Fibroblast of mammary gland (primary cell): ENCODE measurements at regions not wholly inside any gene's neighbourhood (a gene's known extent, or its start where the extent isn't known, plus 50 kb on each side); places are given as distances from the start of the nearest gene placed in this dataset.

ENCODE experiments used
- DNase-seq: peaks from one replicate; pipeline ENCODE4 v3.0.0-alpha.2; 2010; ENCODE audit warnings: low read depth
- H3K4me3 ChIP-seq: 2 replicates; pipeline ENCODE4 v1.5.1; 2011; ENCODE audit warnings: low read depth, mild to moderate bottlenecking, low read length, moderate library complexity; ENCODE audit not compliant: control insufficient read depth
- TF ChIP-seq, protein P1 (sequence below): conservative IDR thresholded peaks from 2 replicates; pipeline ENCODE4 v1.5.1; 2011; ENCODE audit warnings: low read depth, low read length, inconsistent platforms; ENCODE audit not compliant: control insufficient read depth, insufficient read depth

DNA sequence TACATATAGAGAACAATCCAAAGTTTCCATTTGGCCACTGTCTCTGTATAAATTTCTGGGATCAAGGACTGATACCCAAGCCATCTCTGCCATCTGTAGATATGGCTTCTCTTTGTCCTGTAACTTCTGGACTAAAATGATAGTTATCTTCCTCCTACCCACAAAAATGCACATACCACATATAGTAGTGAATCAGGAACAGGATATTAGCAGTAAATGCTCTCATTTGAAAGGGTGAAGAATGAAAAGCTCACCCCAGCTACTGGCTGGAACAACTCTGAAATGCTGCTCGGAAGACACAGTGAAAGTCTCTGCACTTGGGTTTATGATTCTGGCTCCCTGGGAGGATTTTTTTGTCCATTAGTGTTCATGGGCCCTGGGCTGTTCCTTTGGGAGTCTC, 856.4 kb upstream of the LRRC4C start:
- TF ChIP-seq, protein P1, sequence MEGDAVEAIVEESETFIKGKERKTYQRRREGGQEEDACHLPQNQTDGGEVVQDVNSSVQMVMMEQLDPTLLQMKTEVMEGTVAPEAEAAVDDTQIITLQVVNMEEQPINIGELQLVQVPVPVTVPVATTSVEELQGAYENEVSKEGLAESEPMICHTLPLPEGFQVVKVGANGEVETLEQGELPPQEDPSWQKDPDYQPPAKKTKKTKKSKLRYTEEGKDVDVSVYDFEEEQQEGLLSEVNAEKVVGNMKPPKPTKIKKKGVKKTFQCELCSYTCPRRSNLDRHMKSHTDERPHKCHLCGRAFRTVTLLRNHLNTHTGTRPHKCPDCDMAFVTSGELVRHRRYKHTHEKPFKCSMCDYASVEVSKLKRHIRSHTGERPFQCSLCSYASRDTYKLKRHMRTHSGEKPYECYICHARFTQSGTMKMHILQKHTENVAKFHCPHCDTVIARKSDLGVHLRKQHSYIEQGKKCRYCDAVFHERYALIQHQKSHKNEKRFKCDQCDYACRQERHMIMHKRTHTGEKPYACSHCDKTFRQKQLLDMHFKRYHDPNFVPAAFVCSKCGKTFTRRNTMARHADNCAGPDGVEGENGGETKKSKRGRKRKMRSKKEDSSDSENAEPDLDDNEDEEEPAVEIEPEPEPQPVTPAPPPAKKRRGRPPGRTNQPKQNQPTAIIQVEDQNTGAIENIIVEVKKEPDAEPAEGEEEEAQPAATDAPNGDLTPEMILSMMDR: no peak
- no peak overlapping the region for H3K4me3 ChIP-seq
- DNase-seq: peak; percentile 1

- TF ChIP-seq, protein P1: no peak
- H3K4me3 ChIP-seq: no peak overlapping the region
- no peak for DNase-seq
Observed at GRCh38 chr11:42319921-42320320, 860.5 kb upstream of the LRRC4C start.

DNA sequence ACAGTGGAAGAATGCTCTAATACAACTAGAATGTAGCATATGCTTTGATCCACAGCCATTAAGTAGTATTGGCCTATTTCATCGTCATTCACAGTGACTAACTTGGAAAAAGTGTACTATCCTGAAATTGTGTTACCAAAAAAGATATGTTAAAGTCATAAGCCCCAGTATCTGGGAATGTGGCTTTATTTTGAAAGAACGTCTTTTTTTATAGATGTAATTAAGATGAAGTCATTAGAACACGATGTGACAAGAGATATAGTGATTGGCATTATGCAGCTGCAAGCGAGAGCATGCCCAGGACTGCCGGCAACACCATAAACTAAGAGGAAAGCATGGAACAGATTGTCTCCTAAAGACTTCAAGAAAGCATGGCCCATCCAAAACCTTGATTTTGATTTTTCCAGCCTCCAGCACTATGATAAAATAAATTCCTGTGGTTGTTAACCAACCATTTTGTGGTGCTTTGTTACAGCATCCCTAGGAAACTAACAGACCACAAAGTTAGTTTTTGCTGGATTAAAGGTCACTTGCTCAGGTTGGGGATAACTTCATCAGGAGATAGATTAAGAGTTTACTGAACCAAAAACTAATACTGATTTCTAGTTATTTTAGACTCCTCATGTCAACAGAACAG, 870.6 kb upstream of the LRRC4C start:
- no peak overlapping the region for H3K4me3 ChIP-seq
- TF ChIP-seq, protein P1: no peak
- peak; percentile 16 for DNase-seq

DNA sequence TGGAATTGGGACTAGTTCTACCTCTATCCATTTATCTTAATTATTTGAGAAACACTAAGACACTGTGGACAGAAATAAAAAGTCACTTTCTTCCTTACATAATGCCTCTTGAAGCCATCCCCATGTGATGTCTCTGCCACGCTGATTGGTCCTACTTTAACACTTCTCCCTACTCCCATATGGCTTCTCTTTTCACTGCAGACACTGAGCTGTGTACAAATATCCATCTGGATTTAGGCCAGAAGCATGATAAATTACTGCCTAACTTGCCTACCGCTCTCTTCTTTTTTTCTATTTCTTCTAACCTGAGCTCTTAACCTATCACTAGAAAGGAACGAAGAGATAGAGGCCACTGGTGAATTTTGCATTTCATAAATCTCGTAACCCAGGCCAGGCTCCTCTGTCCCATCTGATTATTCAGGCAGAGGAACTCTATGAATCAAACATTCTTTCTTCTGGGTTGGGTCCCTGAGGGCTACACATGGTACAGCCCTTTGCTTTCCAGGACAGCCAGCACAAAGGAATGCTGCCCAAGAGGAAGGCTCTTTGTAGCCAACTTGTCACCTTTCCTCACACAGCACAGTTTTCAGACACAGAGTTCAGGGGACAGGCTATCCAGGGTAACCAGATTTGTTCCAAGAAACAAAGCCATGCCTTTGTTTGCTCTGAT, 878.5 kb upstream of the LRRC4C start:
- TF ChIP-seq, protein P1: no peak
- DNase-seq: no peak
- H3K4me3 ChIP-seq: no peak overlapping the region

DNA sequence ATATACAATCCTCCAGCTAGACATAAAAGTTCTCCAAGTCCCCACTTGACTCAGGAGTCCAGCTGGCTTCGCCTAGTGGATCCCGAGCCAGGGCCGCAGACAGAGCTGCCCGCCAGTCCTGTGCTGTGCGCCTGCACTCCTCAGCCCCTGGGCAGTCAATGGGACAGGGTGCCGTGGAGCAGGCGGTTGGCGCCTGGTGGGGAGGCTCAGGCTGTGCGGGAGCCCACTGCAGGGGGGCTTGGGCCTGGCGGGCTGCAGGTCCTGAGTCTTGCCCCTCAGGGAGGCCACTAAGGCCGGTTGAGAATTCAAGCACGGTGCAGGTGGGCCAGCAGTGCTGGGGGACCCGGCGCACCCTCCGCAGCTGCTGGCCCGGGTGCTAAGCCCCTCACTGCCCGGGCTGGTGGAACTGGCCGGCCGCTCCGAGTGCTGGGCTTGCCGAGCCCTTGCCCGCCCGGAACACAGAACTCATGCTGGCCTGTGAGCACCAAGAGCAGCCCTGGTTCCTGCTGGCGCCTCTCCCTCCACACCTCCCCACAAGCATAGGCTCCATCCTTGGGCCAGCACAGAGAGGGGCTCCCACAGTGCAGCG, 884.8 kb upstream of the LRRC4C start:
- no peak for DNase-seq
- TF ChIP-seq, protein P1: no peak
- H3K4me3 ChIP-seq: no peak overlapping the region

DNA sequence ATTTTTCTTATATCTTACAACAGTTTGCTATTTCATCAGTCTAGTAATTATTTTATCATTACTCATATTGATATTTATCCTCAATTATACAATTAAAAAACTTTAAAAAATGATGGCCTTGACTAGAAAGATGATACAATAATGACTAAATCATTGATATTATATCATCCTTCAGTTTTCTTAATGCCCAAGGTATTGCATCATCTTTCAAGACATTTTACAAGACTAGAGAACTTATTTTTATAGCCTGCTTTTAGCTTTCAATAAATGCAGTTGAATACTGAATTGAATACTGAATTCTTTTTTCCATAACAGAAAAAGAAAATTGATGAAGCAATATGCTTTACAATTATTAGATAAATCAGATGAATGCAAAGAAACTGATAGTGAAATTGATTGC, 886.5 kb upstream of the LRRC4C start:
- DNase-seq: no peak
- H3K4me3 ChIP-seq: no peak overlapping the region
- TF ChIP-seq, protein P1: no peak
